HG02943 (cell line): ENCODE measurements at regions not wholly inside any gene's neighbourhood (a gene's known extent, or its start where the extent isn't known, plus 50 kb on each side); places are given as distances from the start of the nearest gene placed in this dataset.

Experiments used
- ATAC-seq: cut with Tn5 transposase; IDR thresholded peaks from one replicate; pipeline ENCODE4 v1.9.1; 2021; ENCODE audit warnings: mild to moderate bottlenecking, low read depth, moderate library complexity; ENCODE audit not compliant: unreplicated experiment

DNA sequence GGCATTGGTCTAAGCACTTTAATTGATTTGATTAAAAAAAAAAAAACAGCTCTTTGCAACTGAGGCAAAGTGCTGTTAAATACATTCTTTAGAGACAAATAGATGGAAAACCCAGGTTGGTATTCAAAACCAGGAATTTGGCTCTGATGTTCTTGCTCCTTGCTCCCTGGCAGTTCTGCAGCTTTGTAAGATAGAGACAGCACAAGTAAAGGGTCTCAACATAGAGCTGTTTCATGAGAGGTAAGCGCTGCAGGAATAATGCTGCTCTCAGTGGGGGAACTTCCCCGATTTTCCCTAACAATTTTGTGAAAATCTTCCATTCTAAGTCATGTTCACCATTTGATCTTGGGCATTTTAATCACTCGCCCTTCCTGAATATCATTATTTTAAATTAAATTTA, 479.5 kb upstream of the HS3ST1 start:
- ATAC-seq: no peak

DNA sequence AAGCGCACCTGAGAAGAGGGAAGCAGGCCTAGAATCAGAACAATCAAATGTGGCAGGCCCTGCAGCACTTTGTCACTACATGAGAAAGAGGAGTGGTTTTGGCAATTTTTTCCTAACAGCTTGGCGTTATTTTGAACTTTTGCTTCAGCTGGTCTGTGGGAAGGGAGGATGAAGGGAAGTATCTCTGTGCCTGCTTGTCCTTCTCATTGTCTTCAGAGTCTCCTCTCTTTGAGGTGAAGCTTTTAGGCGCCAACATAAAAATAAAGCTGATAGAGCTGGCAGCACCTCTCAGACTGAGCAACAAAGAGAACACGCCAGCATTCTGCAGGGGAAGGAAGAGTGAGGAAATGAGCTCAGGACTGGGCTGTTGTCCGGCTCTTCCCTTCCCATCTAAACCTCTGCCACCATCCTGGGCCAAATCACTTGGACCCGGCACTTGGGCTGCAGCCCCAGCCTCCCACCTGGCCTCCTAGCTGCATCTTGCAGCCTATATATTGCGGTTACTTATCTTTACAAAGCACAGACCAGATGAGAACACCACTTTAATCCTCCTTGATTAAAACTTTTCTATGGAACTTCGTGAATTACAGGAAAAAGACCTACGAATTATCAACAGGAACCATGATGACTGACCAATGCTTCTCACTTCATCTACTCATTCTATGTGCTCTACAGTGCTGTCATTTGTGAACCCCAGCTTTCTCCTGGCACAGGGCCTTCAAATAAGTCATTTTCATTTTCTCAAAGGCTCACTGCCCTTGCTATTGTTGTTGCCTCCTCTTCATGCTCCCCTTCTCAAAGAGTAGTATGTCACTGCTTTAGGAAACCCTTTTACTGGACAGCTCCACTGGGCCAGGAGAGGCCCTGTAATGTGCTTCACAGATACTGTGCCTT, 476.4 kb upstream of the HS3ST1 start:
- no peak for ATAC-seq

DNA sequence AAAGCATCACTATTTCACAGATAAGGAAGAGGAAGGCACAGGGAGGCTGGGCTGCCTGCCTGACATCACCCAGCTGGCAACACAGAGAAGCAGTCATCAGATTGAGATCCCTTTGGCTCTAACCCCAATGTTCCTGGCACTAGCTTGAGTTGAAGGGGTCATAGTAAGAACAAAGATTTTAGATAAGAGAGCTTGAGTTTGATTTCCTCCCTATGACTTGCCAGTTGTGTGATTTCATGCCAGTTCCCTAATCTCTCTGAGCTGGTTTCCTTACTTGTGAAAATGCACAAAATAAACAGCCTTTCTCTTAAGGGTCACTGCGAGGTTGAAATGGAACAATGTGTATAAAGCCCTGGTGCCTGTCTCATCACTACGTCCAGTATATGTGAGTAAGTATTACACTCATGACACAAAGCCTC, 475.4 kb upstream of the HS3ST1 start:
- no peak for ATAC-seq

DNA sequence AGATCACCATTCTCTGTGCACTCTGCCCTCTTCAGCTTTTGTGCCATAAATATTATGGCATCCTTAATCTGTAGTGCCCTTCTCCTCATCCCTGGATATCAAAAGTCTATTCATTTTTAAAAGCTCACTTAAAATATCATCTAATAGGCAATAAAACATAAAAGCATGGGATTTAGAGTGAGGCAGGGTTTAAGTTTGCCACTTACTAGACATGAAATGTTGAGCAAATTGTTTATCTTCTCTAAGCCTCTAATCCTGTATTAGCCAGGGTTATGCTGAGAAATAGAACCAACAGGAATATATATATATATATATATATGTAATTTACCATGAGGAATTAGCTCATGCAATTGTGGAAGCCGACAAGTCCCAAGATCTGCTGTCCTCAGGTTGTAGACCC, 472.4 kb upstream of the HS3ST1 start:
- no peak for ATAC-seq

DNA sequence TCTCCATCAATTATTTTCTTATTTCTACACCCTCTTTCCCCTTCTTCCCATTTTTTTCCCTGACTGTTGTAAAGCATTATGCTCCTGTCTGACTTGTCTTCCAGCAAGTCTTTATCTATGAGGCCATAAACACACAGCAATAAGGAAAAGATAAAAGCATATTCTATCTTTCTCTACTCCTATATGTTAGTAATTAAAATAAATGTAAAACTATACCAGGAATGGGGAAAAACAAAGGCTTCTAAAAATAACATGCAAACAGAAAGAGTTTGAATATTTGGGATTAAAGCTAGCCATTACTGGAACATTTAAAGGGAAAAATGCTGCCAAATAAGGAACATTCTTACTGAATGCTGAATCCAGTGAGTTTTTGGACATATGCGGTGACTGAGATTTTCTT, 471.7 kb upstream of the HS3ST1 start:
- ATAC-seq: no peak

DNA sequence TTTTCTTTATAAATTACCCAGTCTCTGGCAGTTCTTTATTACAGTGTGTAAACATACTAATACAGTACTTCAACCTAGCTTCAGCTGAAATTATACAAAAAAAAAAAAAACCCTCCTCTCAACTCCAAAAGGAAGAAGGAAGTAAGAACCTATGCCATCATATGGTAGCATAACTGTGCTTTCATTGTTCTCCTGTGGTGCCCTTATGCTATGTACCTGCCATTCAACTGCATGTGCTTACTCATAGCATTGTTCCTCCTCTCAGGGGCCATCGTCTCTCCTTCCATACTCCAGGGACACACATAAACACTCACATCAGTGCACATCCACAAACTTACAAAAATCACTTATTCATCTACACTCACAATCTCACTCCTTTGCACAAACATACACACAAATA, 470.1 kb upstream of the HS3ST1 start:
- no peak for ATAC-seq

DNA sequence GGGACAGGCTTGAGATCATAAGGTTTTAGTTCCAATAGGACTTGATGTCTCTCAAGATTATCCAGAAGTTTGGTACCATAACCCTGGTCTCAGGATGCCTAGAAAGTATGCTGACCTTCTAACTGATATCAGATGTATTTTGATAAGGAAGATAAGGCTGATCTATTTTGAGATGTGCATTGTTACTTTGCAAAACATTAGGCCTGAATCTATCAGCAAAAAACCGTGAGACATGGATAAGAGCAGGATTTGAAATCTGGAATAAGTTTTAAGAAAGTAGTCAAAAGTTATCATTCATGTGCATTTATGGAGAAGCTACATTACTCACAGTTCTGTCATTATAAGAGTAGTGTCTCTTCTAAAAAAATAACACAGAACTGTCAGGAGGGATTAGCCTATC, 467.1 kb upstream of the HS3ST1 start:
- ATAC-seq: no peak

DNA sequence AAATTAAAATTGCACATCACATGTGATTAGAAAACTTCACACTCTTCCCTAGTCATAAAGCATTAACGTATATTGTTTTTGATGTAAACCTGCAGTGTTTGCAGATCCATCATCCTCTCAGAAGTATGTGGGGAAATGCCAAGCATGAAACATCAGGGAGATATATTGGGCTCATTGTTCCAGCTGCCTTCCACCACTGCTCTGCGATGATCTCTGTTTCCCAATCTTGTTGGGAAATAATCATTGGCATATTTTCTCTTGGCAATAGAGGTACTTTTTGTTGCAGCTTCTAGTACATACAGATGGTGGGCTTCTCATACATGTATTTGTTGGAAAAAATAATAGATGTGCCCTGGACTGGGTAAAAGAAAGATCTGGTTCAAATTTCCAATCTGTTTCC, 466.3 kb upstream of the HS3ST1 start:
- ATAC-seq: no peak

DNA sequence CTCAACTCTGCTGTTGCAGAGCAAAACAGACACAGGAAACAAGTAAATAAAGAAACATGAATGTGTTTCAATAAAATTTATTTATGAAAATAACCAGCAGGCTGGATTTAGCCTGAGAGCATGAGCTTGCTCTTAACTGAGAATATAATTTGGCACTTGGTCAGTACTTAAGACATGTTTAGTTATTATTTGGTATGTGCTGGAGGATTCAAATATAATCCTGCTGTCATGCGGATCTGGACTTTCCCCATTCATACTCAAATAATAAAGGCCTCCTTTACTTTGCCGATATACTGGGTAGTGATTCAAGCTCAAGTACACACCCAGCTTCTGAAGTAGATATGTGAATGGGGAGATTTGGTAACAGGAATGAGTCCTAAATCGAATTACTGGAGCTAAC, 465.5 kb upstream of the HS3ST1 start:
- ATAC-seq: no peak

DNA sequence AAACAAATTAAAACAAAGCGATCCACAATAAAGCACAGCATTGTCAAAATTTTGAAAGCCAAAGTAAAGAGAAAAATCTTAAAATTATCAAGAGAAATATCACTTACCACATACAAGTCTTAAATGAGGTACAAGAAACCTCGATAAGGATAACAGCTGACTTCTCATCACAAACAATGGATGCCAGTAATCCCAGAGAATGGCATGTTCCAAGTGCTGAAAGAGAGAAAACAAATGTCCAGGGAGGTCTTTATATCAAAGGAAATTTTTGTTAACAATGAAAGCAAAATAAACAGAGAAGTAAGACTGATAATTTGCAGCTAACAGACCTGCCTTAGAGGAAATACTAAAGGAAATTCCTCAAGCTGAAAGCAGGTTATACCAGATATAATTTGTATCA, 460.4 kb upstream of the HS3ST1 start:
- ATAC-seq: no peak

DNA sequence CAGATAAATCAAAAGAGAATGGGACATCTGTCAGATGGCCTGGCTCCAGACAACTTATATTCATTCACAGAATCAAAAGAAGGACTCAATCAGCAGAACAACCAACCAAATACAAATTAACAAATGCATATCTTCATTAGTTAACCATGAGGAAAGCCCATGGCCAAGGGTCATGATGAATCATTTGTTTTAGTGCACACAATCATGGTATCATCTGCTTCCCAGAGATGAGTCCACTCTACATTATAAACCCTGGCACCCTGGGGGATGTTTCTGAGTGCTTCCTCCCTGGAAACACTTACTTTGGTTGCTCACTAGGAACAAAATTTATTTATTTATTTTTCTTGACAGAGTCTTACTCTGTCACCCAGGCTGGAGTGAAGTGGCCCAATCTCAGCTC, 453.3 kb upstream of the HS3ST1 start:
- ATAC-seq: no peak

DNA sequence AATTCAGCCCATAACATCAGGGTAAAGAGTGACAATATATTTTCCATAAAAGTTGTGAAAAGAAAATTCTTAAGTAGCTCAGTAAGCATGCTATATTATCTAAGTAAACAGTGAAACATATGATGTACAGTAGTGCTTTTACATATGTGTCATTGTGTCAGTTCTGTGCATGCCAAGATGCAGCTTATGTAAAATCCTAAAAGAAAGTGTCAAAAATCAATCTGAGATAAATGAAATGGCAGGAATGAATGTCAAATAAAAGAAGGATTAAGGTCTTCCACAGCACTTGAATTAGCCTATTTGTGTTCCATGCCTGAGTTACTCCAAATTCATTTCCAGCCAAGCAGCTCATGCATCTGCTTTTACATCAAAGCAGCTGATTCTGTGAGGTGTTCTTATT, 452.7 kb upstream of the HS3ST1 start:
- ATAC-seq: no peak

DNA sequence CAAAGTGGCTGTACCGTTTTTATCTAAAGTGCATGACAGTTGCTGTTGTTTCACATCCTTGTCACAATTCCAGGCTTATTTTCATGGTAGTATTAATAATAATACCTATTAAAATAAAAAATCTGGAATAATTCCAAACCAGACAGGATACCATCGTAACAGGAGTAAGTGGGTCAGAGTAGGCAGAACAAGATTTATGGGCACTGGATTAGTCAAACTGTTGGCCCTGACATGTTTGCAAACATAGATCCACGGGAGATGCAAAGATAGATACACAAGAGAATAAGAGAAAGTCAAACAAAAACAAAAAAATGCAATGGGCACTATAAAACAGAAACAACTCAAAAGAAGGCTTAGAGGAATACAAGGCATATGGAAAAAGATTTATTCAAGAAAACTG, 449.5 kb upstream of the HS3ST1 start:
- ATAC-seq: no peak

DNA sequence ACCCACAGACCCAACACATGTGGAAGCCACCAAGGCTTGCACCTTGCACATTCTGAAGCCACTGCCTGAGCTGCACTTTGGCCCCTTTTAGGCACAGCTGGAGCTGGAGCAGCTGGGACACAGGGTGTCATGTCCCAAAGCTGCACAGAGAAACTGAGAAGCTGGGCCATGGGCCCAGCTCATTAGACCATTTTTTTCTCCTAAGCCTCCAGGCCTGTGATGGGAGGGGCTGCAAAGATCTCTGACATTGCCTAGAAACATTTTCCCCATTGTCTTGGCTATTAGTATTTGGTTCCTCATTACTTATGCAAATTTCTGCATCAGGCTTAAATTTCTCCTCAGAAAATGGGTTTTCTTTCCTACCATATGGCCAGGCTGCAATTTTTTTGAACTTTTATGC, 447.4 kb upstream of the HS3ST1 start:
- no peak for ATAC-seq

DNA sequence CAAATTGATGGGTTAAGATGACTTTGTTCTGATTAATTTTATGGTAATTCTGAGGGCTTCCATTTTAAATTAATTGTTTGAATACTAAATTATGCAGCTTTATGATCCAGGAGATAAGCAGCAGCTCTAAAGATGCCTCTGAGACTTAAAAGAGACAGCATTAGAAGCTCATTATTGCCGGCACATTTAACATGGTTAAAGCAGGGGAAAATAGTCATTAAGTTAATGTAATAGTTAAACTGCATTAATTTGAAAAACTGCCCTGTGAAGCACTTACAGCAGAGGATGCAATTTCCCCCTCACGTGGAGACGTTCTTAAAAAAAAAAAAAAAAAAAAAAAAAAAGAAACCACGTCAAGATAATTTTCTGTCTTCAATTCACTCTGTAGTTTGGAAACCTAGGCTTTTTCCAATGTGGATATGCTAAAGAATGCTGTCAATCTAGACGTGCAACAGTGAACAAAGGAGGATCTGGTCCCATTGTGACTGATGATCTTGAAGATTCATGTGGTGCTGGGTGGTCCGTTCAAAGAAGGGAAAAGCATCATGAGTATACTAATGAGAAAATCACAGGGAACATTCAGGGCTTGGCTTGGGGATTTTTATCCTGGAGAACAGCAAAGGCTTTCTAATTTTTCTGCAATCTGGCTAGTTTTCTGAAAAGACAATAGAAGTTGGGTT, 440.6 kb upstream of the HS3ST1 start:
- no peak for ATAC-seq

DNA sequence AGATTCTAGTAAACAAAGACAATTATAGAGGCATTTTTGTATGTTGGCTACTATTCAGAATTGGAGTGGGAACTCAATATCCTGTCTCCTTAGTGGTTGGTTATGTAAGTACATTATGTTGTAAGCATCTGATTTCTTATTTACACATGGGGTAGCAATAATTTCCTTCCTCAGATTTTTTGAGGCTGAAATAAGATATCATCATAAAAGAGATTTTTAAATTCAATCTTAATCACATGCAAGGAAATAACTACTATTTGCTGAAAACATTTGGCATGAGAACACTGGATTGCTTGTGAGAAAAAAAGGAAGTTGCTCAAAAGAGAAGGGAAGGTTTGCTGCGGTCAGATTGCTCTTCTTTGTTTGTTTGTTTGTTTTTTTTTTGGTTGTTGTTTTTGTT, 437.7 kb upstream of the HS3ST1 start:
- no peak for ATAC-seq

DNA sequence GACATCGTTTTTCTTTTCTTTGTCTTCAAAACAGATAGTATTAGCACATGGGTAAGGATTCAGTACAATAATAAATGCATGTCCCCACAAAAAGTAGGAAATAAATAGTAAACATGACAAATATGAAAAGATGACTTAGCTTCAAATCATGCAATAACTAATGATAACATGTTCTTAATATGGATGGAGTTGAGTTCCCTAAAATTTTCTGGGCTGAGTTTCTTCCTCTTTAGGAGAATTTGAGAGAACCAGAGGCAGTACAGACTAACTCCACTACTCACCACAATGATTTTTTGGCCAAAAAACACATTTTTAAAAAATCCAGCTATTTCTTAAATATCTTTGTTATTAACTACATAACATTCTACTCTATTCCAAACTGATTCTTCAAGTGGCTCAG, 432.3 kb upstream of the HS3ST1 start:
- no peak for ATAC-seq

DNA sequence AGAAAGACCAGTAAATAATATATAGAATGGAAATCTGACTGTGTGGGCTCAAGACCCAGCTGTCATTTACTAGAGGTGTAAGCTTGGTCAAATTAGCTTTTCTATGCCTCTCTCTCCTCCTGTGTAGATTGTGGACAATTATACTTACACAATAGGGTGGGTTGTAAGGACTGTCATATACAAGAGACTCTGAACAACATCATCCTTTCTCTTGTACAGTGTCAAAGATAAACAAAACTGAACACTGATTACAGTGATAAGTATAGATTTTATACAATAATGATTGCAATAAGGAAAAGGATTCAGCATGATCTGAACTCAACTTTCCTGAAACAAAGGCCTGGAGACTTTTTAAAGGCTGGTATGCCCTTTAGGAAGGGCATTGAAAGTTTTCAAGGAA, 429.2 kb upstream of the HS3ST1 start:
- no peak for ATAC-seq

DNA sequence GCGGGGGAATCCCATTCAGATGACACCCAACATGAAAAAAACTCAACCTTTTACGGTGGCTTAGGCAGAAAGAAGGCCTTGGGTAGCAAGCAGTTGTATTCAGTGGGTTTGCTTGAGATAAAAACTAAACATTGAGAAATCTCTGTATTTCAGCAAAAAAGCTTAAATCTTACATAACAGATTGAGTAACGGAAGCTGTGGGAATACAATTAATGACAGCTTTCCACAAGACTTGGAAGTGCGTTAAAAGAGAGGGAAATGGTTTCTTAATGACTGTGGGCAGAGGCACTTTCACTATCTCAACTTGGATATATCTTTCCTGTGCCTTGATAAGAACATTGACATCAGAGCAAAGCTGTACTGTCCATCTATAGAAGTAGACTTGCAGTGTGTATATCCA, 418.5 kb upstream of the HS3ST1 start:
- no peak for ATAC-seq

DNA sequence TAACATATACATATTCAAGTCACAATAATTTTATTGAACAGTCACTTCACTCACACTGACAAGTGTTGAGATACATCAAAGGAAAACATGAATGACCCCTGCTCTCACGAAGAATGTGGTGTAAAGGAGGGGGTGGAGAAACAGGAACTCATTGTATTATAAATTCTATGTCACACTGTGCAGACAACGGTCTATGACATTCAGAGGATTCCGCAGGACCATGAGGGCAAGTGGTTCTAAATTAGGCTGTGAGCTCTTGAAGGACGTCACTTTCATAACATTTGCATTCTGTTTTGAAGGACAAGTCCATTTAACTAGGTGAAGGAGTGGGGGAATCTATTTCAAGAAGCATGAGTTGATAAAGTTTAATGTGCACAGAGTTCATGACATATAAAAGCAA, 415.2 kb upstream of the HS3ST1 start:
- no peak for ATAC-seq

DNA sequence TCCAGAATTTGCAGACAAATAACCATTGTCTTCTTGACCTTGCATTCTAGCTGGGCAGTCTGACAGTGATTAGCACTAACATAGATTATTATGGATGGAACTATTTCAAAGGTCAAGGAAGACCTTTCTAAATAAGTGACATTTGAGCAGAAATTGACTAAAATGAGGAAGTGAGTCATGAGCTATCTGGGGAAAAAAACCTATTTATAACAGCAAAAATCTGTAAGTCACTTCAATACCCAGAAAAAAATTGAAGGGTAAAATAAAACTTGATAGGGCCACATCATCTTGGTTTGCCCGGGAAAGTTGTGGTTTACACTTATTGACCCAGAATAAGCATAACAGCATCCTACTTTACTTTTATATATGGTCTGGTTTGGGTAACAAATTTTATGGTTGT, 414.6 kb upstream of the HS3ST1 start:
- no peak for ATAC-seq

DNA sequence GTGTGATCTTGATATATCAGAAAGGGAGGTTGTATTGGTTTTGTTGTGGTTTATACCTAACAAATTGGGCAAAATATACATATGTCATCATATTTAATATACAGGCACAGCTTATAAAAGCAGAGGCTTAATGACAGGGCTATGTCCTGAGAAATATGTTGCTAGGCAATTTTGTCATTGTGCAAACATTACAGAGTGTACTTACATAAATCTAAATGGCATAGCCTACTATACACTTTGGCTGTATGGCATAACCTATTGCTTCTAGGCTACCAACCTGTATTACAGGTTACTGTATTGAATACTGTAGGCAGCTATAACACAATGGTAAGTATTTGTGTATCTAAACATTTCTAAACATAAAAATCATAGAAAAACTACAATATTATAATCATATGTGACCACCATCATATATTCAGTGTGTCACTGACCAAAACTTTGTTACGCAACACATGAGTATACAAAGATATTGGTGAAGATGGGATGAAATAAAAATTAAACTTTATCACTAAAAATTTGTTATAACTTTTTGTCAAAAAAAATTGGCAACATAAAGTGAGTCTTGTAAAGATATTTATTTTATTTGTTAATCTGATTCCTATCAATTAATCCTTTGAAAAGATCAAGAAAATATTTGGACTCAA, 414.0 kb upstream of the HS3ST1 start:
- no peak for ATAC-seq
